HG03097 (cell line): ENCODE measurements at regions not wholly inside any gene's neighbourhood (a gene's known extent, or its start where the extent isn't known, plus 50 kb on each side); places are given as distances from the start of the nearest gene placed in this dataset.

Experiments used
- ATAC-seq: cut with Tn5 transposase; IDR thresholded peaks from one replicate; pipeline ENCODE4 v1.9.1; 2021; ENCODE audit not compliant: unreplicated experiment, low FRiP score

GRCh38 chr10:44306147-44306710, 78.7 kb downstream of the CXCL12 start:
- ATAC-seq, result no peak

DNA sequence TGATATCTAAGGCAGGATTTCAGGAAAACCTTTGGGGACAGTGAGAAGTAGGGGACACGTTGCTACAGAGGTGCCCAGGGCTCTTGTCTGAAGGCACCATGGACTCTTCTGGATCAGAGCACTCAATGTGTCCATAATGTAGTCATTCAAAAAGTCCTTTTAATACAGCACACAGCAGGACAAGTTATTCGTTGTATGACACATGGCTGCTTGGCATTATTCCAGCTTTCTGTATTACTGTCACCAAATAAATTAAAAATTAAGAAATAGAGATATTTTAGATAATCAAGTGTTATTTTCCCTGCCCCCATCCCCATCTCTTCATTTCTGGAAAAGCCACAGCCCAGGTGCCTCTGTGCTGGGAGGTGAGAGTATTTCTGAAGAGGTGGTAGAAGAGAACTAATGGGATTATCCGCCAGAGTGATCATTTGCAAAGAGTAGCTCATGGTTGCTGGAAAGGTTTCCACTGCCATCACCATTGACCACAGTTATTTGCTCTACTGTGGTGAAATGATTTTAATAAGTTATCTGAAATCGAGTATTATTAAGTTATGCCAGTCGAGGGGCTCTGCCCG, 83.0 kb downstream of the CXCL12 start:
- ATAC-seq, result no peak

- no peak for ATAC-seq
Observed at GRCh38 chr10:44300666-44301649, 83.9 kb downstream of the CXCL12 start.

GRCh38 chr10:44298713-44299112, 86.2 kb downstream of the CXCL12 start:
- ATAC-seq, result no peak

DNA sequence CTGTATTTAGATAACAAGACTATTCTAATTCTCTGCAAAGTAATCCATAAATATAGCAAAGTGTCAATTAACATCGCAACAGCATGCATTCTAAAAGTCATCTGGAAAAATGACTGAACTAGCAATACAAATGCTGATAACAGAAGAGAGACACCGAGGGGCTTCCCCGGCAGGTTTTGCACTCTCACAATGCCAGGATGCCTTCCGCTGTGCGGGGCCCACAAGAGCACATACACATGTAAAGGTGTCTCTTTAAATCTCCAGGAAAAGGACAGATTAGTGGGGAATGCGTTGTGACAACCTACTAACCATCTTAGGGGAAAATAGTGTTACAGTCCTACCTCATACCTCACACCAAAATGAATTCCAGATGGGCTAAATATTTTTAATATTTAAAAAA, 86.9 kb downstream of the CXCL12 start:
- no peak for ATAC-seq

DNA sequence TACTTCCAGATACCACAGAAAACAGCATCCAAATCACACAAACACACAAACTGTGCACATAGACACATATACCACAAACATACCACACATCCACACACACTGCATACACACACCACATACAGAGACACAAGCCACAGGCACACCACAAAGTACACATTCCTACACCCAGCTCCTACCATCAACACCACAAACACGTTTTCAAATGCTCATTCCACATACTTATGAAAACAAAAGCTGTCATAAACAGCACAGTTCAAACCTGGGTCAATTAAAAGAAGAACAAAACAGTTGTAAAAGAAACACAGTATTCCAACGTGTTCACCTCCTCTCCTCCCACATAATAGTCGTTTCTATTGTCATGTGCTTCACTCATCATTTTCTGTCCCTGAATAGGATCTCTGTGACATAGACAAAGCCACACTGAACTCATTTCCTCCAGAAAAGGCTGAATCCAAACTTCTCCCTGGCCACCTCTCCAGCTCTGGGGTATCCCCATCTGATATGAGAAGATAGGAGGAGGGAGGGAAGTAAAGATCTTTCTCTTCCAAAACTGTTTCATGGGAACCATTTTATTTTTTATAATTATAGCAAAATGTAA, 89.2 kb downstream of the CXCL12 start:
- ATAC-seq, result no peak

GRCh38 chr10:44294726-44295412, 90.0 kb downstream of the CXCL12 start:
- ATAC-seq, result no peak

DNA sequence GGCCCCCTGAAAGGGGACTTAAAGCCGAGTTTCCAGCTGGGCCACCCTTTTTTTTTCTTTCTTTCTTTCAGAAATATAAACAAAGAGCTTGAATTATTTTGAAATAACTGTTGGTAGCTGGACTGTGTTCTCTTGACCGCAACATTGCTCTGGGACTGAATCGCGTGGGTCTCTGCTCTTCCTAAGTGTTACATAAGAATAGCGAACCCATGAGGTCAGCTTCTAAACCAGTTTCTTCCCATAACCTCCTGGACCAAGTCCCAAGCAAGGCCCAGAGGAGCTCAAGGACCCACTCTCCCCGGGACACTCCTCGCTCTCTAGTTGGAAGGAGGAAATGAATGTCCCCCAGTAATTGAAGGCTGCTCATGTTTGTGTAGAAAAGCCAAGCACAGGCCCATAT, 91.1 kb downstream of the CXCL12 start:
- ATAC-seq, result no peak

DNA sequence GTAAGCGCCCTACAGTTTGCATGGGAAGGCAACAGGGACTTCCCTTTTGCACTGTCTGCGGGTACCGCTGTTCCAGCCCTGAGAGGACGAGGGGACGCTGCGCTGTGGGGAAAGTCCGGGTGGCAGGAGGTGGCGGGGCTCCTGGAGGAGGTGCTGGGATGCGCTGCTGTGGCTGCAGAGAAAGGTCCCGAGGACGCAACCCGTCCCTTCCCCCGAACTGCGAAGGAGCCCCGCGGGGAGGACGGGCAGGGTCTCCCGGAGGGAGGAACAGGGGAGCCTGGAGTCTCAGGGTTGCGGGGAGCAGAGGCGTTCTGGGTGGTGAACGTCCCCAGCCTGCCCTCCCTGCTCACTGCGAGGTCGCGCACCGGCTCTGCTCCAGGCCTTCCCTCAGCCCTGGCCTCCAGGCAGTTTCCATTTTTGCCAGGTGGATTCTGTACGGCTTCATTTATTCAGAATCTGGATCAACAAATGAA, 91.6 kb downstream of the CXCL12 start:
- no peak for ATAC-seq

- no peak for ATAC-seq
Observed at GRCh38 chr10:44292390-44293002, 92.4 kb downstream of the CXCL12 start.

DNA sequence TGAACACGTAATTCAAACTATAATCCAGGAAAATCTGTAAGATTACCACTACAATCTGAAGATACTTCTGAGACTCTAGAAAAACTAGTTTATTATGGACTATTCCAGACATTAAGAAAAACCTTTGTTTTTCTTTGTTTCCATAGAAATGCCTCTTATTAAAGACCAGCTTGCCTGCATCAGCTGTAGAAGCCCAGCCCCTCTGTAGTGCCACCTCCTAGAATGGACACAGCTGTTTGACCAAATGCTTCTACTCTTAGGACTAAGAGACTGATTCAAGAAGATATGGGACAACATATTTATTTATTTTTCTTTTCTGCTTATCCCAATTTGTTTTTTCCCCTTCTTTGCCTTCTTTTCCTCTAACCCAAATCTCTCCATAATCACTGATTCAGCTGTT, 93.8 kb downstream of the CXCL12 start:
- ATAC-seq, result no peak

DNA sequence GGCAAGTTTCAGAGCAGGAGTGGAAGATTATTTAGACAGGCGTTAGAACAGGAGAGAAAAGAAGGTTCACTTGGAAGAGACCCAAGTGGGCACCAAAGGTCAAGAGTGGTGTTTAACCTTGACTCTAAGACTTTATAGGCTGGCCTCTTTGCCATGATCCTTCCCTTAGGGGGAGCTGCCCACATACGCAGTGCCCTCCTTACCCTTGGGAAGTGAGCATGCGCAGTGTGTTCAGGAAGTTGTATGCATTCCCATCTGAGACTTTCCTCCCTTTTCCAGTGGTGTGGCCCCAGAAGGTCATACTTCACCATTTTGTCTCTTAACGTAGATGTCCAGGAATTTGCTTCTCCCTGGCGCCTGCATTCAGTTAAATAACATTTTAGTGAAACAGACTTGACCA, 95.8 kb downstream of the CXCL12 start:
- ATAC-seq, result no peak

- no peak for ATAC-seq
Observed at GRCh38 chr10:44287408-44287807, 97.5 kb downstream of the CXCL12 start.

DNA sequence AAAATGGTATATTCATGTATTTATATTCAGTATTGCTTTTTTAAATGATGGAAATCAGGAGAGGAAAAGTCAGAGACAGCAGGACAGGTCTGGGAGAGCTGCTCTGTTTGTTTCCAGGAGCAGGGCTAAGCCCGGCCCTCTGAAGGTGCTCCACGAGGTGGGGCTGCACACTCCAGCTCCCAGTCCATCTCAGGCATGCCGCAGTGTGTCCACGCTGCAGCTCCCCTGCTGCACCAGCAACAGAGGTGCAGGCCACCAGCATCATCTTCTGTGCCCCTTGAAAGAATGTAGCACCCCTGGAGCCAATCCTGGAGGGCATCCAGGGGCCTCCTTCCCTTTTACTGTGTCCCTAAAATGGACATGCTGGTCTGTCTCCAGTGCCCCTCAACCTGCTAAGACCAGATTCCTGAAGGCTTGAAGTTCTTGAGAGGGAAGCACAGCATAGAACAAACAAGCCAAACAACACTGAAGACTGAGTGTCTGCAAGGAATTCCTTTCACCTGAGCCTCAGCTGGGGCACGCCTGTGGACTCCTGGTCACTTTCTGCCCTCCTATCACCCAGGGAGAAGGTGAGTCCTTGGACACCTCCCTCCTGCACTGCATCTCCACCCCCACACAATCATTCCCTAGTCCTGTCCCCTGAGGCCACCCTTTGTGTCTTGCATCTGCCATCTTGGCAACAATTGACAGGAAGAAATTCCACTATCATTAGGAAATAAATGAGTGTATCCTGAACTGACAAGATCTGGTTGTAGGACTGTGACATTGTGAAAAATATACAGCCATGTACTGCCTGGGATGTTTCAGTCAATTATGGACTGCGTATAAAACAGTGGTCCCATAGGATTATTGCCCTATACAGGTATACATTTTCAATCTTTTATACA, 100.5 kb downstream of the CXCL12 start:
- ATAC-seq, result no peak

GRCh38 chr10:44282626-44283300, 102.1 kb downstream of the CXCL12 start:
- no peak for ATAC-seq

GRCh38 chr10:44281662-44282061, 103.2 kb downstream of the CXCL12 start:
- no peak for ATAC-seq

DNA sequence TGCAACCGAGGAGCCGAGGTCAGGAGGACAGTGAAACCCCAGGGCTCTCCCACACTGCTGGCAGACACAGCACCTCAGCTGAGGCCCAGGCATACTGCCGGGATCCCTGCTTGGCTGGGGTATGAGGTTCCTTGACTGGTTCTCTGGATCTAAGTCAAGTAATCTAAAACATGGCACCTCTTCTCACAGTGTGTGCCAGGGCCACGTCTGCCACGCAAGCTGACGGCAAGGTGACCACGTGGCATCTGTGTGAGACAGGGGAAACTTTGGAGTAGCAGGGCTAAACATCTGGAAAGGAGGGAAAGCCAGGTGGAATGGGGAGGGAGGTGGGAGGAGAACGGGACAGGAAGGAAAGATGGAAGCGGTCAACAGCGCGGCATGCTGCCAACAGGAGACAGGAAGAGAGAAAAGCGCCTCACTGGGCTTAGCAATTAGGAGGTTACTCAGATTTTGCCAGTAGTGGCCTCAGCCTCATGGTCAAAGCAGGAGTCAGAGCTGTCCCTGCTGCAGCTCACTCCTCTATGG, 103.7 kb downstream of the CXCL12 start:
- ATAC-seq, result no peak

DNA sequence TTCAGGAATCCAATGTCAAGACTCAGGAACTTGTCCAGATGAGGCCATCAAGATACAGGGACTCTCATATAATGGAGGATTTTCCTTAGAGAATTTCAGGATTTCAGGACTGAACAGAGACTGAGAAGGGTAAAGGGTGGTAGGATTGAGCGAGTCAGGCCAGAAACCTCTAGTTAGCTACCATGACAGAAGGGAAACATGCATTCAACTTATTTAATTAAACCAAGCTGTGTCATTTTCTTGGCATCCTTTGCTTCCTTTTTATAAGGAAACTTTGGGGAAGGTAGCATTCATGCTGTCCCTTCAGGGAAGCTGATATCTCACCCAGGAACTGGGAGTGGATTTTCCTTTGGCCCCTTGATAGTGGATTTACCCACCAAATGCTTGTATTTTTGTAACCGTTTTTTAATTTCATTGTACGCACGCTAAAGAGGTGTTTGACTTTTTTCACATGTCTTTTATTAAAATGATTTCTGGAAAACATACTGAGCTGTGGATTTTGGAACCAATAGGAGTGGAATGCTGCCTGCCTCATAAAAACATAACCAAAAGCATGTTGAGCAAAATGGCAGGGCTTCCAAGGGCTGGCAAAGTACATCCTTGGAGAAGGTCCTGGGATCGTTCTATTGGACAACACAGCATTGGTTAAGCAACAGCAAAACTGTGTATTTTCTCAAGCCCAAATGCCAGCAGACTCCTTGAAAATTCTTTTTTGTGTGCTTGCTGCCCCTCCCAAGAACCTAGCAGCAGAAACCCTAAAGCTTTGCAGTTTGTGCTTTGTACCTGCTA, 104.5 kb downstream of the CXCL12 start:
- ATAC-seq, result no peak
